CD4-positive, alpha-beta T cell (primary cell): ENCODE measurements at regions not wholly inside any gene's neighbourhood (a gene's known extent, or its start where the extent isn't known, plus 50 kb on each side); places are given as distances from the start of the nearest gene placed in this dataset.

Source experiments
- ATAC-seq: fragments of 200-7000 bp; cut with Tn5 transposase; one replicate; pipeline ENCODE4 v1.10.0; 2022; ENCODE audit warnings: mild to moderate bottlenecking; ENCODE audit not compliant: poor library complexity
- CTCF ChIA-PET: fragments of 350-600 bp; sonication (Branson Sonifier 250); formaldehyde crosslinking; loops from one replicate; lab custom pipeline; 2021; ENCODE audit warnings: antibody characterized with exemption, inconsistent platforms; lab: Charles Lee
- POLR2A ChIA-PET: fragments of 350-600 bp; sonication (Branson Sonifier 250); formaldehyde crosslinking; loops from one replicate; lab custom pipeline; 2021; ENCODE audit warnings: antibody characterized with exemption, inconsistent platforms; lab: Charles Lee
- DNase-seq, 14 experiments: peaks; one replicate each; pipeline ENCODE4 v3.0.0-alpha.2; 2013 to 2020; ENCODE audit warnings: mixed read lengths in 2 of 14
- H3K27ac ChIP-seq, 2 donors: one replicate each; pipeline versions ENCODE4 v1.5.1 to v1.7.0; 2013; ENCODE audit warnings: low read length in 2 of 2, low read depth in 1 of 2, mild to moderate bottlenecking in 1 of 2
- H3K27me3 ChIP-seq, 2 experiments: 1 replicate in 1 of 2; 2 replicates in 1 of 2; pipeline versions ENCODE4 v1.6.1 to v1.7.0; 2013; ENCODE audit warnings: low read length in 2 of 2, control low read depth in 1 of 2, mild to moderate bottlenecking in 1 of 2, moderate library complexity in 1 of 2; ENCODE audit not compliant: insufficient read depth in 2 of 2, control insufficient read depth in 1 of 2
- H3K36me3 ChIP-seq: one replicate; pipeline ENCODE4 v1.6.1; 2013; ENCODE audit warnings: low read length, control low read depth; ENCODE audit not compliant: insufficient read depth
- H3K4me1 ChIP-seq: one replicate; pipeline ENCODE4 v1.6.1; 2013; ENCODE audit warnings: low read length, control low read depth; ENCODE audit not compliant: insufficient read depth
- H3K4me3 ChIP-seq: one replicate; pipeline ENCODE4 v1.5.1; 2013; ENCODE audit warnings: mild to moderate bottlenecking, low read length, moderate library complexity
- H3K9me3 ChIP-seq, 2 experiments: 1 replicate in 1 of 2; 2 replicates in 1 of 2; pipeline versions ENCODE4 v1.6.1 to v1.7.0; 2013; ENCODE audit warnings: low read length in 2 of 2, mild to moderate bottlenecking in 2 of 2, control low read depth in 1 of 2, moderate library complexity in 1 of 2; ENCODE audit not compliant: control insufficient read depth in 1 of 2, insufficient read depth in 1 of 2
- H3K27ac Mint-ChIP-seq: one replicate; pipeline ENCODE4 v1.8.0; 2020; ENCODE audit warnings: mixed read lengths
- H3K27me3 Mint-ChIP-seq: one replicate; pipeline ENCODE4 v1.8.0; 2021; ENCODE audit warnings: mixed read lengths
- H3K36me3 Mint-ChIP-seq: one replicate; pipeline ENCODE4 v1.8.0; 2021; ENCODE audit warnings: low read depth, mixed read lengths
- H3K4me1 Mint-ChIP-seq: one replicate; pipeline ENCODE4 v1.8.0; 2021; ENCODE audit warnings: low read depth, mixed read lengths
- H3K4me3 Mint-ChIP-seq: one replicate; pipeline ENCODE4 v1.8.0; 2020; ENCODE audit warnings: mild to moderate bottlenecking, mixed read lengths
- H3K9me3 Mint-ChIP-seq: one replicate; pipeline ENCODE4 v1.8.0; 2020; ENCODE audit warnings: mixed read lengths
- intact Hi-C, 2 experiments: fragments of 100-400 bp; cut with DNase I in 1 of 2; cut with micrococcal nuclease in 1 of 2; formaldehyde crosslinking; loops; one replicate each; pipeline versions ENCODE4 v1.15.1 to v1.9.0; 2023 to 2025; cut with DNase I, micrococcal nuclease
- TF ChIP-seq, protein P1 (sequence below): fragments of 200-600 bp; IDR thresholded peaks from one replicate; pipeline ENCODE4 v1.8.0; 2022; ENCODE audit warnings: antibody characterized with exemption, mild to moderate bottlenecking

GRCh38 chr1:214991691-214992315, 90.7 kb upstream of the KCNK2 start:
- intact Hi-C loops, result no loop called here

DNA sequence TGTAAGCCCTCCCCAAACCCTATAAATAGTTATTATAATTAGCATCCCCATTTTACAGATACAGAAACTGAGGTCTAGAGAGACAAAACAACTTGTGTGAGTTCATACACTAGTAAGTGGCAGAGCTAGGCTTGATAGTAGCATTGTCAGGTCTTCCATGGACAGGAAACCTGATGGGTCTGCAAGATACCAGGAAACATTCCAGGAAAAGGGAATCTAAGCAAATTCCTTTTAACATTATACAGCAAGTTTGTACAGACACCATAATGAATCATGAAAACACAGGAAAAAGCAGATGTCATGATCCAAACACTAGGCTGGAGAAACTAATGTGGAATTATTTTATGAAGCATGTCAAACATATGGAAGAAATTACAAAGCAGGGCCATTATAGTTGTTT, 89.1 kb upstream of the KCNK2 start:
- H3K36me3 Mint-ChIP-seq, result no peaks in the 10 kb centered on the region
- peaks cover 4% of the 10 kb centered on the region for H3K27me3 Mint-ChIP-seq
- DNase-seq (no peak), ATAC-seq (no peak)
- H3K9me3 ChIP-seq, result no peaks in the 10 kb centered on the region
- ChIA-PET CTCF (no interaction called here), POLR2A (no interaction called here)
- H3K4me3 ChIP-seq, result no peak overlapping the region
- H3K36me3 ChIP-seq, result no peaks in the 10 kb centered on the region
- H3K27ac Mint-ChIP-seq, result no peak overlapping the region
- TF ChIP-seq, protein P1, sequence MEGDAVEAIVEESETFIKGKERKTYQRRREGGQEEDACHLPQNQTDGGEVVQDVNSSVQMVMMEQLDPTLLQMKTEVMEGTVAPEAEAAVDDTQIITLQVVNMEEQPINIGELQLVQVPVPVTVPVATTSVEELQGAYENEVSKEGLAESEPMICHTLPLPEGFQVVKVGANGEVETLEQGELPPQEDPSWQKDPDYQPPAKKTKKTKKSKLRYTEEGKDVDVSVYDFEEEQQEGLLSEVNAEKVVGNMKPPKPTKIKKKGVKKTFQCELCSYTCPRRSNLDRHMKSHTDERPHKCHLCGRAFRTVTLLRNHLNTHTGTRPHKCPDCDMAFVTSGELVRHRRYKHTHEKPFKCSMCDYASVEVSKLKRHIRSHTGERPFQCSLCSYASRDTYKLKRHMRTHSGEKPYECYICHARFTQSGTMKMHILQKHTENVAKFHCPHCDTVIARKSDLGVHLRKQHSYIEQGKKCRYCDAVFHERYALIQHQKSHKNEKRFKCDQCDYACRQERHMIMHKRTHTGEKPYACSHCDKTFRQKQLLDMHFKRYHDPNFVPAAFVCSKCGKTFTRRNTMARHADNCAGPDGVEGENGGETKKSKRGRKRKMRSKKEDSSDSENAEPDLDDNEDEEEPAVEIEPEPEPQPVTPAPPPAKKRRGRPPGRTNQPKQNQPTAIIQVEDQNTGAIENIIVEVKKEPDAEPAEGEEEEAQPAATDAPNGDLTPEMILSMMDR, result no peak
- H3K9me3 Mint-ChIP-seq, result peaks cover 4% of the 10 kb centered on the region
- no peak overlapping the region for H3K27ac ChIP-seq
- no peaks in the 10 kb centered on the region for H3K4me1 Mint-ChIP-seq
- intact Hi-C loops, result no loop called here
- no peaks in the 10 kb centered on the region for H3K27me3 ChIP-seq
- H3K4me3 Mint-ChIP-seq, result no peak overlapping the region
- no peaks in the 10 kb centered on the region for H3K4me1 ChIP-seq

More at GRCh38 chr1:214991691-214992315, 90.7 kb upstream of the KCNK2 start:
- H3K36me3 ChIP-seq, result no peaks in the 10 kb centered on the region
- H3K27ac Mint-ChIP-seq, result no peak overlapping the region
- H3K36me3 Mint-ChIP-seq, result no peaks in the 10 kb centered on the region
- H3K27ac ChIP-seq, result no peak overlapping the region
- DNase-seq (no peak), ATAC-seq (no peak)
- no peaks in the 10 kb centered on the region for H3K4me1 ChIP-seq
- H3K9me3 Mint-ChIP-seq, result peaks cover 4% of the 10 kb centered on the region
- peaks cover 4% of the 10 kb centered on the region for H3K27me3 Mint-ChIP-seq
- H3K4me1 Mint-ChIP-seq, result no peaks in the 10 kb centered on the region
- no peak overlapping the region for H3K4me3 Mint-ChIP-seq
- ChIA-PET CTCF (no interaction called here), POLR2A (no interaction called here)
- TF ChIP-seq, protein P1, result no peak
- no peak overlapping the region for H3K4me3 ChIP-seq
- no peaks in the 10 kb centered on the region for H3K9me3 ChIP-seq
- H3K27me3 ChIP-seq, result no peaks in the 10 kb centered on the region

- ATAC-seq (no peak), DNase-seq (no peak)
- H3K36me3 ChIP-seq, result no peaks in the 10 kb centered on the region
- no peak overlapping the region for H3K27ac ChIP-seq
- CTCF ChIA-PET, result no interaction called here
- Mint-ChIP-seq H3K27me3 (peaks cover 4% of the 10 kb centered on the region), H3K4me3 (no peak overlapping the region), H3K27ac (no peak overlapping the region), H3K4me1 (no peaks in the 10 kb centered on the region), H3K9me3 (no peaks in the 10 kb centered on the region), H3K36me3 (no peaks in the 10 kb centered on the region)
- no peak overlapping the region for H3K4me3 ChIP-seq
- H3K4me1 ChIP-seq, result no peaks in the 10 kb centered on the region
- POLR2A ChIA-PET, result no interaction called here
- TF ChIP-seq, protein P1, result no peak
- intact Hi-C loops, result no loop called here
- no peaks in the 10 kb centered on the region for H3K9me3 ChIP-seq
- no peaks in the 10 kb centered on the region for H3K27me3 ChIP-seq
These were observed 84.9 kb upstream of the KCNK2 start for GRCh38 chr1:214997685-214998084.
